GM18861 (cell line): ENCODE measurements at regions not wholly inside any gene's neighbourhood (a gene's known extent, or its start where the extent isn't known, plus 50 kb on each side); places are given as distances from the start of the nearest gene placed in this dataset.

Experiments used
- ATAC-seq: cut with Tn5 transposase; IDR thresholded peaks from one replicate; pipeline ENCODE4 v1.9.1; 2021; ENCODE audit not compliant: unreplicated experiment

- ATAC-seq: no peak
These were observed 79.1 kb downstream of the TRIB2 start for GRCh38 chr2:12795851-12796250.

- ATAC-seq: no peak
These were observed 79.9 kb downstream of the TRIB2 start for GRCh38 chr2:12796657-12797056.

- no peak for ATAC-seq
These were observed 81.1 kb downstream of the TRIB2 start for GRCh38 chr2:12797815-12798214.

GRCh38 chr2:12803607-12804006 lies 86.9 kb downstream of the TRIB2 start:
- no peak for ATAC-seq

- ATAC-seq: no peak
These were observed 87.5 kb downstream of the TRIB2 start for GRCh38 chr2:12804091-12804856.

GRCh38 chr2:12805033-12805432 lies 88.3 kb downstream of the TRIB2 start:
- no peak for ATAC-seq

GRCh38 chr2:12806549-12807242 lies 90.0 kb downstream of the TRIB2 start:
- ATAC-seq: no peak

GRCh38 chr2:12807907-12808810 lies 91.4 kb downstream of the TRIB2 start:
- ATAC-seq: no peak

GRCh38 chr2:12809526-12809925 lies 92.8 kb downstream of the TRIB2 start:
- ATAC-seq: no peak

- ATAC-seq: no peak
These were observed 95.2 kb downstream of the TRIB2 start for GRCh38 chr2:12811916-12812315.

- no peak for ATAC-seq
These were observed 96.4 kb downstream of the TRIB2 start for GRCh38 chr2:12813166-12813565.

- ATAC-seq: no peak
These were observed 99.9 kb downstream of the TRIB2 start for GRCh38 chr2:12816379-12817306.

GRCh38 chr2:12817870-12818269 lies 101.1 kb downstream of the TRIB2 start:
- no peak for ATAC-seq

GRCh38 chr2:12818416-12819102 lies 101.8 kb downstream of the TRIB2 start:
- ATAC-seq: no peak

GRCh38 chr2:12819103-12819475 lies 102.4 kb downstream of the TRIB2 start:
- ATAC-seq: no peak

GRCh38 chr2:12819721-12820120 lies 103.0 kb downstream of the TRIB2 start:
- ATAC-seq: no peak

- no peak for ATAC-seq
These were observed 104.9 kb downstream of the TRIB2 start for GRCh38 chr2:12821656-12822055.

GRCh38 chr2:12824351-12824777 lies 107.6 kb downstream of the TRIB2 start:
- no peak for ATAC-seq

- ATAC-seq: no peak
These were observed 108.1 kb downstream of the TRIB2 start for GRCh38 chr2:12824778-12825379.
